ENCODE measurements at regions not wholly inside any gene's neighbourhood (a gene's known extent, or its start where the extent isn't known, plus 50 kb on each side); places are given as distances from the start of the nearest gene placed in this dataset.

- peak; percentile 5 to 33 (median 10) for DNase-seq
These were observed 57.3 kb upstream of the TCEAL2 start for GRCh38 chrX:102067966-102068723.

- DNase-seq: no peak
These were observed 61.9 kb upstream of the TCEAL2 start for GRCh38 chrX:102063445-102064074.

GRCh38 chrX:102044496-102044895 lies 81.0 kb upstream of the TCEAL2 start:
- DNase-seq: no peak

- no peak for DNase-seq
These were observed 82.1 kb upstream of the TCEAL2 start for GRCh38 chrX:102043380-102043779.

- no peak for DNase-seq
These were observed 82.8 kb upstream of the TCEAL2 start for GRCh38 chrX:102042372-102043325.

GRCh38 chrX:102029026-102029425 lies 96.5 kb upstream of the TCEAL2 start:
- no peak for DNase-seq

GRCh38 chrX:102018208-102018607 lies 86.4 kb upstream of the ZMAT1 start:
- DNase-seq: no peak

GRCh38 chrX:102008901-102009300 lies 77.1 kb upstream of the ZMAT1 start:
- no peak for DNase-seq

- DNase-seq: no peak
These were observed 68.1 kb upstream of the ZMAT1 start for GRCh38 chrX:101999644-102000539.

GRCh38 chrX:101993335-101993734 lies 61.5 kb upstream of the ZMAT1 start:
- DNase-seq: no peak

GRCh38 chrX:101986586-101986985 lies 54.8 kb upstream of the ZMAT1 start:
- no peak for DNase-seq

Data from suppressor macrophage (primary cell).